GM19035 (cell line): ENCODE measurements at regions not wholly inside any gene's neighbourhood (a gene's known extent, or its start where the extent isn't known, plus 50 kb on each side); places are given as distances from the start of the nearest gene placed in this dataset.

ENCODE experiments used
- ATAC-seq: cut with Tn5 transposase; IDR thresholded peaks from one replicate; pipeline ENCODE4 v1.9.1; 2021; ENCODE audit not compliant: unreplicated experiment

- ATAC-seq, result no peak
These were observed 479.0 kb upstream of the SALL1 start for GRCh38 chr16:51630076-51630475.

- ATAC-seq, result no peak
These were observed 478.5 kb upstream of the SALL1 start for GRCh38 chr16:51629576-51629975.

GRCh38 chr16:51624080-51624775, 473.2 kb upstream of the SALL1 start:
- ATAC-seq, result no peak

DNA sequence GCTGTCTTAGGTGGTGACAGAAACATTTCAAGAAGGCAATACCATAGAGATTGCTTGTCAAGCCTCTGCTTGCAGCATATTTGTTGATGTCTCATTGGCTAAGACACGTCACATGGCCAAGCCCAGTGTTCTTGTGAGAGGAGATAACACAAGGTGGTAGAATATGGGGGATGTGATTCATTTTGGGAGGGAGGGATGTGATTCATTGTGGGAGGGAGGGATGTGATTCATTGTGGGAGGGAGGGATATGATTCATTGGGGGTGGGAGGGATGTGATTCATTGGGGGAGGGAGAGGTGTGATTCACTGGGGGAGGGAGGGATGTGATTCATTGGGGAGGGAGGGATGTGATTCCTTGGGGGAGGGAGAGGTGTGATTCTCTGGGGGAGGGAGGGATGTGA, 470.5 kb upstream of the SALL1 start:
- no peak for ATAC-seq

DNA sequence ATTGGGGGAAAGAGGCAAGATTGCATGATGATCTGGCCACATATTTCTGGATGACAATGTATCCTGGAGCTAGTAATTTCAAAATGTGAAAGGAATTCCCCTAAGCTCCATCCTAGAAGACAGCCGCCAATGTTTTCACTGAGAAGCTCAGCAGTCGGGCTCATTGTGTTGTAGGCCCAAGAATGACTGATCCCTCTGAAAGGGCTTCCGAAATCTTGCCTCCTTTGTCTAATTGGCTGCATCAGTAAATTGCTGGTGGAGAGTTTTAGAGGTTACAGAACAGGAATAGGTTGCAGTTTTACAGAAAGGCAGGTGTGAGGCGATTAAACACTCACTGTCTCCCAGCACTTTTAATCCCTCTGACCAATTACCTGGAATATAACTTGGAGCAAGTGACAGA, 464.1 kb upstream of the SALL1 start:
- ATAC-seq, result no peak

- ATAC-seq, result no peak
These were observed 456.2 kb upstream of the SALL1 start for GRCh38 chr16:51607201-51607651.

DNA sequence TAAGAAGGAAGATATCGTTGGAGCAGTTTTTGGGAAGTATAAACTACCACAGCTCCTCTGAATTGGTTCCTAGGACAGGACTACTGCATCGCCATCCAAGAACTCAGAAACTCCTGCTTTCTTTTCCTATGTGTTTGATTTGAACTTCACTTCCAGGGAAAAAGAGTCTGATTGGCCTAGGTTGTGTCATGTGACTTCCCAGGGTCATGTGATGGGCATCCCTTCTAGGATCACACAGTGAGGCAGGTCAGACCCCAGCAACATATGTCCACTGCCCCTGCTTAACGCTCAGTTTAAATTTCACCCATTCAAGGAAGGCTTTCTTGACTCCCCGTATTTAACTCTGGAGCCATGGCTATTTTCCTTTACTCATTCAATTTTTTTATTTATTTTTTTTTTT, 445.2 kb upstream of the SALL1 start:
- no peak for ATAC-seq

- no peak for ATAC-seq
These were observed 441.6 kb upstream of the SALL1 start for GRCh38 chr16:51592535-51593300.

DNA sequence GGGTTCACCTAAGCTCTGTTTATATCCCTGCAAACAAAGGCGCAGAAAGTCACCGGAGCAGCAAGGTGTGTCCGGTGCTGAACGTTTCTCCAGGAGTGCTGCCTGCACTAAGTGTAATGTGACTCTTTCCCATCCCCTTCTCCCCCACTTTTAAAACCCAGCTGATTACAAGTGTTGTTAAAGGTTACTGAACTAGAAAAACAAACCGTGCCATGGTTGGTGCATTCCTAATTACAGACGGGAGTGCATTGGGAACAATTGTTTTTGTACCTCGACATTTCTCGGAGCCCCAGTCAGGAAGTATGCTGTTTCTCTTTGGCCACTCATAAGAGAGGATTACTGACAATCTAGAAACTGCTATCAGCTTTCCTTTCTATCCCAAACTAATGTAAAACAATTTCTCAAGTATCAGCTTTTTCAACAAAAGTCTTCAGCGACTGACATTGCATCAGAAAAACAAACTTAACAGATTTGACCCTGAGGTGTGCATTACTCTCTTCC, 441.0 kb upstream of the SALL1 start:
- ATAC-seq, result no peak

DNA sequence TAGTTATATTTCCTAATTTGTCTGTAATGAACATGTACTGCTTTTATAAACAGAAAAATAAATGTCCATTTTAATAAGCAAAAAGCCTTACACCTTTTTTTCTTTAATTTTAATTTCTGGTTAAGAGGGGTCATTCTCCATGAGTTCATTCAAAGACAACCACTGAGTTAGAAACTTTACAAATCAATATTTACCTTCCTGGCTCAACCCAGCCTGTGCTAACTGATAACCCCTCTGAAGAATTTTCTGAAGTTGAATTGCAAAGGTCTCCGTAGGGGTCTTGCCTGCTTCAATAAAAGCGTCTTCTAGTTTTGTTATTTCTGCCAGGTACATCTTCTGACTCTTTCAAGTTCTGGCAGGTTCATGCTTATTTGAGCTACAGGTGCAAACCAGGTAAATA, 440.4 kb upstream of the SALL1 start:
- ATAC-seq, result no peak

- ATAC-seq, result no peak
These were observed 428.7 kb upstream of the SALL1 start for GRCh38 chr16:51579652-51580360.

DNA sequence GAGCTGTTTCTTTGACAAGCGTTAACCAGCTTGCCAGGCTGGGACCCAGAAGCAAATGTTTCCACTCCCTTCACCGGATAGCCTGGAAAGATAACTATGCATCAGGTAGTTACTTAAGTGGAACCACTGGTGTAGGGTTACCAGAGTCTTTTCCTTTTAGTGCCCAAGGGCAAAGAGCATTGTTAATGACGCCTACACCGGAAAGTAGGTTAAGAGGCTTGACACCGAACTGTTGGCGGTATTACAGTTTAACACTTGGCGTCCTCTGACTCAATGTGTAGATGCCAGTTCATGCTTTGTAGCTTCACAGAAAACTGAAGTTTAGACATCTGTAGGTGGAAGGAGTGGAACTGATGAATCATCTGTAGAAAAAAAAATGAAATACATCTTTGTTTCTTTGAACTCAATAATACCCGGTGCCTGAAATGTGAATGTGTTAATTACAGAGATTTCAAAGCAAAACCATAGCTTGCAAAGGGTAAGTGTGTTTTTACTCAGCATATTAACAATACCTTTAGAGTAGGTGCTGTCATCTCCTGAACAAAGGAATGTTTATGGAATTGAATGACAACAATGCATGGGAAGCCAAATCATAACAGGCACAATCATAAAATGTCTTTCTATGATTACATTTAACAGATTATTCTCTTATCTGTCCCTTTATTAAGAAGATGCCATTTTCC, 426.7 kb upstream of the SALL1 start:
- ATAC-seq, result no peak

DNA sequence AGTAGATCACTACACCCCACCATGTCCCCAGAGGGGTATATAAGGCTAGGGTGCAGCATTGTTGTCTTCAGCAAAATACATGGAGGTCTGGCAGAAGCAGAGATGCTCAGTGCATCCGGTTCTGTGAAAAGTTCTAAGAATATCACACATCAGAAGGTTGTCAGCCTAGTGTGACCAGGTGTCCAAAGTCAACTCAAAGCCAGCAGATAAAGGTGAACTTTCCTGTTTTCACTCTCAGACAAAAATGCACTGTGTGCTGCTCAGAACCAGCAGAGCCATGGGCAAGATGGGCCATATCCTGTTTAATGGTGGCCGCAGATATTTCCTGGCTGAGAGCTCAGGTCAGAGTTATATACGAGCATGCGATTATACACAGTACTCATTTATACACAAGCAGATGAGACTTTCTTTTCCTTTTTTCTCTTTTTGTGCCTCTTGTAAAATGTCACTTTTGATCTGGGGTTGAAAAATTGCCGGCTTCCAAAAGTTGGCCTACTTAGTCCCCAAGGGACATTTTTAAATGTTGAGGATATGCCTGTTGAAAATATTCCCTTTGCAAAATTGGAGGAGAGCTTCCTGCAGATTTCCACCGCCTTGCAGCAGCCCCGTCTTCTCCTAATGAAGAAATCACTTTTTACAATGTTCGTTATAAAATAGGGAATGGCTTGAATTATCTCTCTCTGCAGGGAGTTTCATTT, 425.6 kb upstream of the SALL1 start:
- ATAC-seq, result no peak

DNA sequence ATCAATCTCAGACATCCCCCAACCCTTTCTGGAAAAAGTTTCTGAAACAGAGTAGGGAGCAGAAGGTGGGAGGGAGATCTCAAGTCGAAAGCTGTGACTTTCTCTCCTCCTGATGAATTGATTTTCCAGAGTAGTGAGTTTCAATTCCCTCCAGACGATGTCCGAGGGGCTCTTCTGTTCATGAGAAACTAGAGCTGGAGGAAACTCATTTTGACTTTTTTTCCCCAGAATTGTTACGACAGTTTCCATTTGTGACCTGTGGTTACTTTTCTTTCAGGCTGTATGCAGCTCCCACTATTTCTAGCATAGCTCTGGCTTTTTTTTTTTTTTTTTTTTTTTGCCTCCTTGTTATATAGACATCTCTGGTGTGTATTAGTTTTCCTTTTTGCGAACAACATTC, 422.1 kb upstream of the SALL1 start:
- no peak for ATAC-seq

GRCh38 chr16:51569203-51569931, 418.3 kb upstream of the SALL1 start:
- ATAC-seq, result no peak

- ATAC-seq, result no peak
These were observed 416.8 kb upstream of the SALL1 start for GRCh38 chr16:51567911-51568310.

GRCh38 chr16:51565184-51565583, 414.1 kb upstream of the SALL1 start:
- ATAC-seq, result peak; percentile 60

- no peak for ATAC-seq
These were observed 411.8 kb upstream of the SALL1 start for GRCh38 chr16:51562891-51563290.

- no peak for ATAC-seq
These were observed 408.8 kb upstream of the SALL1 start for GRCh38 chr16:51559901-51560300.

DNA sequence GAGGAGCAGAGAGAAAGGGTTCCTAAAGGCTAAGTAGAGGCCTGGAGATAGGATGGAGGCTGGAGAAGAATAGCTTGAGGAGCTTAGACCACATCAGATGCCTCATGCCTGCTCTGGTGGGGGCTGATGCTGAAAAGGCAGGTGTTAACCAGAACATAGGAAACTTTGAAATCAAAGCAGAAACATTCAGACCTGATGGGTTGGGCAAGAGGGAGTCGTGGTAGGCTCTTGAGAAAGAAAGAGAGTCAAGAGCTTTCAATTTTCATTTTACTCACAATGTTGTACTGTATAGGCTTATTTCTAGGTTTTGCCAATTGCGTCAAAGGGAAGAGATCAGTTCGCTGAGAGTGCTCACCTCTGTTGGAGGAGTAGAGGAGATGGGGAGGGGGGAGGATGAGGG, 406.6 kb upstream of the SALL1 start:
- no peak for ATAC-seq
